HepG2 (cell line): ENCODE measurements at regions not wholly inside any gene's neighbourhood (a gene's known extent, or its start where the extent isn't known, plus 50 kb on each side); places are given as distances from the start of the nearest gene placed in this dataset.

ENCODE experiments used
- ATAC-seq: fragments of 200-7000 bp; cut with Tn5 transposase; 3 replicates; pipeline ENCODE4 v1.9.1; 2020; ENCODE audit warnings: mild to moderate bottlenecking, moderate library complexity
- BruUV-seq: library from RNA; stranded (reverse); fragments of 400-500 nt; replicated peaks from 2 replicates; lab custom pipeline; 2021; lab: Mats Ljungman, UMichigan
- CTCF ChIA-PET: fragments of 300-600 bp; formaldehyde crosslinking; extraction: SDS; loops from one replicate; lab custom pipeline; 2021; ENCODE audit warnings: low total read pairs, inconsistent platforms, low intra/inter-chr PET ratio; lab: Yijun Ruan, JAX
- POLR2A ChIA-PET: fragments of 350-600 bp; sonication (Branson Sonifier 250); formaldehyde crosslinking; loops from one replicate; lab custom pipeline; 2020; ENCODE audit warnings: antibody characterized with exemption, inconsistent platforms; lab: Yijun Ruan, JAX
- DNase-seq: peaks from one replicate; pipeline ENCODE4 v3.0.0-alpha.2; 2015; ENCODE audit warnings: low spot score
- FAIRE-seq: peaks from 3 replicates; lab custom pipeline; 2011; peaks lifted over from hg19 to GRCh38; lab: Jason Lieb, UNC
- H2AFZ ChIP-seq: one replicate; pipeline ENCODE4 v1.6.1; 2011; ENCODE audit warnings: low read length, inconsistent platforms
- H3K27ac ChIP-seq: fragments of 300-600 bp; 3 replicates; pipeline ENCODE4 v1.8.0; 2011; ENCODE audit warnings: mixed run types, mild to moderate bottlenecking, mixed read lengths, low read length, inconsistent platforms; ENCODE audit not compliant: insufficient read depth; ENCODE audit errors: extremely low read length
- H3K27me3 ChIP-seq, 2 experiments: fragments of 200-600 bp in 1 of 2; 2 replicates in 1 of 2; 3 replicates in 1 of 2; pipeline versions ENCODE4 v1.6.0 to v1.8.0; 2011; ENCODE audit warnings: low read length in 2 of 2, mild to moderate bottlenecking in 2 of 2, moderate library complexity in 2 of 2, inconsistent platforms in 1 of 2; ENCODE audit not compliant: insufficient read depth in 2 of 2, control insufficient read depth in 1 of 2
- H3K36me3 ChIP-seq, 2 experiments: fragments of 200-600 bp in 1 of 2; replicated peaks in 1 of 2; 2 replicates in 1 of 2; 3 replicates in 1 of 2; pipeline versions ENCODE4 v1.5.1 to v1.8.0; 2011; ENCODE audit warnings: low read length in 2 of 2, inconsistent platforms in 1 of 2; ENCODE audit not compliant: insufficient read depth in 2 of 2, control insufficient read depth in 1 of 2
- H3K4me1 ChIP-seq: 2 replicates; pipeline ENCODE4 v1.5.1; 2012; ENCODE audit warnings: low read length, inconsistent platforms; ENCODE audit not compliant: insufficient read depth
- H3K4me2 ChIP-seq: 2 replicates; pipeline ENCODE4 v1.6.0; 2011; ENCODE audit warnings: low read depth, low read length, inconsistent platforms
- H3K4me3 ChIP-seq, 3 experiments: fragments of 200-600 bp in 1 of 3; sonication (generic), shearing (Covaris generic) in 1 of 3; replicated peaks in 1 of 3; 2 replicates each; pipeline ENCODE4 v1.5.1; 2011 to 2016; ENCODE audit warnings: low read length in 3 of 3, inconsistent platforms in 2 of 3, low read depth in 2 of 3, mild to moderate bottlenecking in 2 of 3, control low read depth in 1 of 3, mixed read lengths in 1 of 3; ENCODE audit not compliant: insufficient read depth in 1 of 3
- H3K79me2 ChIP-seq: one replicate; pipeline ENCODE4 v1.6.1; 2011; ENCODE audit warnings: low read length, inconsistent platforms; ENCODE audit not compliant: insufficient read depth
- H3K9ac ChIP-seq: 2 replicates; pipeline ENCODE4 v1.6.0; 2011; ENCODE audit warnings: mild to moderate bottlenecking, low read depth, low read length, inconsistent platforms; ENCODE audit not compliant: insufficient read depth
- H3K9me3 ChIP-seq: 2 replicates; pipeline ENCODE4 v1.5.1; 2012; ENCODE audit warnings: mild to moderate bottlenecking, low read length
- H4K20me1 ChIP-seq: 2 replicates; pipeline ENCODE4 v1.6.0; 2011; ENCODE audit warnings: inconsistent platforms, mild to moderate bottlenecking, low read length, moderate library complexity; ENCODE audit not compliant: insufficient read depth
- ELF3 ChIP-seq: IDR thresholded peaks from 2 replicates; pipeline ENCODE4 v1.6.1; 2016; ENCODE audit warnings: missing genetic modification reagents, missing compliant biosample characterization
- FOXO1 ChIP-seq: sonication (generic); formaldehyde crosslinking; IDR thresholded peaks from 2 replicates; pipeline ENCODE4 v1.4.0; 2020; ENCODE audit warnings: missing genetic modification reagents
- HDAC1 ChIP-seq: sonication (generic); formaldehyde crosslinking; IDR thresholded peaks from 2 replicates; pipeline ENCODE4 v1.5.1; 2020; ENCODE audit warnings: mild to moderate bottlenecking, missing genetic modification reagents
- MAFK ChIP-seq, 2 experiments: IDR thresholded peaks in 1 of 2; conservative IDR thresholded peaks in 1 of 2; 2 replicates each; pipeline ENCODE4 v1.6.1; 2011; ENCODE audit warnings: improper control_type of control experiment in 2 of 2, low read length in 2 of 2
- MAZ ChIP-seq, 2 experiments: sonication (generic) in 1 of 2; formaldehyde crosslinking in 1 of 2; IDR thresholded peaks; 2 replicates each; pipeline versions ENCODE4 v1.5.0 to v1.6.1; 2012 to 2020; ENCODE audit warnings: low read depth in 2 of 2, mild to moderate bottlenecking in 2 of 2, borderline replicate concordance in 1 of 2, improper control_type of control experiment in 1 of 2, low read length in 1 of 2, missing genetic modification reagents in 1 of 2, moderate library complexity in 1 of 2
- NFIC ChIP-seq: IDR thresholded peaks from 2 replicates; pipeline ENCODE4 v1.6.1; 2012; ENCODE audit warnings: mild to moderate bottlenecking, low read length, inconsistent platforms
- SRSF1 ChIP-seq: fragments of 200-400 bp; formaldehyde crosslinking; optimal IDR thresholded peaks from 2 replicates; pipeline ENCODE3; 2017; ENCODE audit warnings: mild to moderate bottlenecking, low read depth, low read length, moderate library complexity
- STAG1 ChIP-seq: sonication (generic); formaldehyde crosslinking; IDR thresholded peaks from 2 replicates; pipeline ENCODE4 v1.4.0; 2020; ENCODE audit warnings: missing genetic modification reagents
- ZNF207 ChIP-seq: fragments of 450-650 bp; IDR thresholded peaks from 2 replicates; pipeline ENCODE4 v1.6.1; 2016; ENCODE audit warnings: antibody characterized with exemption, borderline replicate concordance
- ZNF232 ChIP-seq: sonication (generic); formaldehyde crosslinking; IDR thresholded peaks from 2 replicates; pipeline ENCODE4 v1.4.0; 2020; ENCODE audit warnings: missing genetic modification reagents, borderline replicate concordance
- ZNF772 ChIP-seq: sonication (generic); formaldehyde crosslinking; IDR thresholded peaks from 2 replicates; pipeline ENCODE4 v1.5.0; 2020; ENCODE audit warnings: mild to moderate bottlenecking, missing genetic modification reagents
- ZSCAN20 ChIP-seq: sonication (generic); formaldehyde crosslinking; IDR thresholded peaks from 2 replicates; pipeline ENCODE4 v1.4.0; 2020; ENCODE audit warnings: missing genetic modification reagents, mild to moderate bottlenecking, borderline replicate concordance
- WGBS: methylation state at CpG from one replicate; pipeline ENCODE4 v1.1.6; 2017; ENCODE audit warnings: low lambda C conversion rate; 5-methylcytosine and 5-hydroxymethylcytosine counted together
- in situ Hi-C: cut with HindIII; loops from 2 replicates; pipeline ENCODE4 v1.10.0; 2017; ENCODE audit warnings: low pct_unique_long_range_greater_than_20kb; ENCODE audit not compliant: extremely low pct_ligation_motif_present
- intact Hi-C: fragments of 100-400 bp; cut with micrococcal nuclease; formaldehyde crosslinking; loops from one replicate; pipeline ENCODE4 v1.10.0; 2022; ENCODE audit not compliant: unreplicated experiment

- H4K20me1 ChIP-seq, result no peaks in the 10 kb centered on the region
- BruUV-seq, result no TSS peak
- no peaks in the 10 kb centered on the region for H3K79me2 ChIP-seq
- no peak overlapping the region for H3K27ac ChIP-seq
- ATAC-seq, result no peak
- H3K4me1 ChIP-seq, result no peaks in the 10 kb centered on the region
- no peak overlapping the region for H3K4me2 ChIP-seq
- peaks cover 6% of the 10 kb centered on the region; the same call in 1 of the 2 replicates for H3K9me3 ChIP-seq
- no peaks in the 10 kb centered on the region for H3K36me3 ChIP-seq
- no peak for FAIRE-seq
- ChIA-PET CTCF (no interaction called here), POLR2A (no interaction called here)
- intact Hi-C loops, result no loop called here
- DNase-seq, result no peak
- H3K9ac ChIP-seq, result no peak overlapping the region
- no peak overlapping the region for H2AFZ ChIP-seq
- in situ Hi-C loops, result no loop called here
- H3K27me3 ChIP-seq, result peaks cover 0 to 22% of the 10 kb centered on the region in 2 experiments; a peak in 2 of 5 replicates
- H3K4me3 ChIP-seq, result no peak overlapping the region
- TF ChIP-seq FOXO1 (CRISPR knock-in tag) (no peak), ELF3 (CRISPR knock-in tag) (no peak), ZNF207 (no peak)
- WGBS, result 36% methylated on average over 5 of the region's 5 CpGs
Measured at GRCh38 chr9:126207256-126207655, 119.4 kb upstream of the MVB12B start.

GRCh38 chr9:126208216-126208758, 118.3 kb upstream of the MVB12B start:
- ATAC-seq (no peak), FAIRE-seq (no peak), DNase-seq (no peak)
- Histone ChIP-seq H3K4me3 (no peak overlapping the region), H3K4me2 (no peak overlapping the region), H3K27ac (no peak overlapping the region), H3K9ac (no peak overlapping the region), H3K27me3 (peaks cover 0 to 22% of the 10 kb centered on the region in 2 experiments; a peak in 2 of 5 replicates), H3K4me1 (no peaks in the 10 kb centered on the region), H3K79me2 (no peaks in the 10 kb centered on the region), H3K36me3 (no peaks in the 10 kb centered on the region), H3K9me3 (peaks cover 5% of the 10 kb centered on the region; the same call in 1 of the 2 replicates), H4K20me1 (no peaks in the 10 kb centered on the region), H2AFZ (no peak overlapping the region)
- ChIA-PET CTCF (no interaction called here), POLR2A (no interaction called here)
- no peak for TF ChIP-seq ZNF772 (CRISPR knock-in tag)
- TF ChIP-seq MAFK (conservative IDR thresholded peaks at IDR 0.05 in 1 of 2, IDR thresholded peaks at IDR 0.05 in 1 of 2; ENCODE audit: low read length in 2 of 2), result no peak
- TF ChIP-seq HDAC1 (CRISPR knock-in tag), result no peak
- TF ChIP-seq STAG1, result no peak
- TF ChIP-seq NFIC, result no peak
- no peak for TF ChIP-seq MAZ (IDR thresholded peaks at IDR 0.05; ENCODE audit: borderline replicate concordance, low read depth, low read length)
- TF ChIP-seq MAZ (CRISPR knock-in tag; IDR thresholded peaks at IDR 0.05; ENCODE audit: low read depth), result no peak
- no peak for TF ChIP-seq ZSCAN20 (CRISPR knock-in tag)
- no peak for TF ChIP-seq SRSF1
- no peak for TF ChIP-seq ZNF232 (CRISPR knock-in tag)
- BruUV-seq, result no TSS peak
- intact Hi-C loops, result no loop called here
- WGBS, result 17% methylated on average over 3 of the region's 3 CpGs
- in situ Hi-C loops, result no loop called here
